HCT116 (cell line): ENCODE measurements at regions not wholly inside any gene's neighbourhood (a gene's known extent, or its start where the extent isn't known, plus 50 kb on each side); places are given as distances from the start of the nearest gene placed in this dataset.

Source experiments
- ATAC-seq: fragments of 200-7000 bp; cut with Tn5 transposase; 2 replicates; pipeline ENCODE4 v1.9.1; 2020; ENCODE audit warnings: mild to moderate bottlenecking, moderate library complexity
- BruUV-seq: library from RNA; stranded (reverse); fragments of 400-500 nt; replicated peaks from 2 replicates; lab custom pipeline; 2021; lab: Mats Ljungman, UMichigan
- CTCF ChIA-PET: fragments of 300-600 bp; sonication (Branson Sonifier 250); formaldehyde crosslinking; loops from one replicate; lab custom pipeline; 2021; ENCODE audit warnings: antibody characterized with exemption; lab: Charles Lee
- POLR2A ChIA-PET: fragments of 300-600, 350-600 bp; sonication (Branson Sonifier 250); formaldehyde crosslinking; loops from one replicate; lab custom pipeline; 2021; ENCODE audit warnings: antibody characterized with exemption; lab: Charles Lee
- RAD21 ChIA-PET, 2 experiments: fragments of 300-600 bp; sonication (Branson Sonifier 250); formaldehyde crosslinking; loops; one replicate each; lab custom pipeline; 2023; ENCODE audit warnings: low total read pairs in 2 of 2; ENCODE audit not compliant: uncharacterized antibody in 2 of 2, unreplicated experiment in 2 of 2, low non-redundant PET in 1 of 2; lab: Charles Lee
- DNase-seq: peaks from one replicate; pipeline ENCODE4 v3.0.0-alpha.2; 2010; ENCODE audit warnings: low read depth, low spot score
- H2AFZ ChIP-seq: fragments of 200-600 bp; shearing (Covaris generic), sonication (generic); 2 replicates; pipeline ENCODE4 v1.6.1; 2017; ENCODE audit warnings: low read depth, mixed run types, mixed read lengths, antibody characterized with exemption, low read length; ENCODE audit not compliant: poor library complexity, severe bottlenecking
- H3K27ac ChIP-seq: 2 replicates; pipeline ENCODE4 v1.5.1; 2012; ENCODE audit warnings: low read depth, low read length
- H3K27me3 ChIP-seq: fragments of 200-600 bp; sonication (generic); 2 replicates; pipeline ENCODE4 v1.6.1; 2016; ENCODE audit warnings: mixed run types, low read length, mixed read lengths; ENCODE audit not compliant: insufficient read depth
- H3K36me3 ChIP-seq, 2 experiments: fragments of 200-500 bp in 1 of 2; fragments of 200-600 bp in 1 of 2; sonication (Bioruptor generic) in 1 of 2; sonication (generic) in 1 of 2; 2 replicates each; pipeline versions ENCODE4 v1.5.1 to v1.6.1; 2014 to 2016; ENCODE audit warnings: low read length in 2 of 2, inconsistent platforms in 1 of 2, mixed read lengths in 1 of 2, mixed run types in 1 of 2; ENCODE audit not compliant: insufficient read depth in 2 of 2, control insufficient read depth in 1 of 2
- H3K4me1 ChIP-seq, 2 experiments: fragments of 200-600 bp in 1 of 2; sonication (generic) in 1 of 2; 2 replicates each; pipeline versions ENCODE4 v1.5.1 to v1.6.1; 2012 to 2017; ENCODE audit warnings: low read length in 2 of 2, inconsistent platforms in 1 of 2, mild to moderate bottlenecking in 1 of 2, mixed read lengths in 1 of 2, mixed run types in 1 of 2, moderate library complexity in 1 of 2; ENCODE audit not compliant: insufficient read depth in 2 of 2, control insufficient read depth in 1 of 2
- H3K4me2 ChIP-seq: fragments of 200-600 bp; sonication (generic); 2 replicates; pipeline ENCODE4 v1.6.1; 2017; ENCODE audit warnings: mixed run types, low read length, mixed read lengths
- H3K4me3 ChIP-seq, 2 experiments: fragments of 200-600 bp in 1 of 2; sonication (generic) in 1 of 2; replicated peaks in 1 of 2; 2 replicates each; pipeline ENCODE4 v1.5.1; 2011 to 2016; ENCODE audit warnings: low read length in 2 of 2, control low read depth in 1 of 2, low read depth in 1 of 2, mild to moderate bottlenecking in 1 of 2, mixed read lengths in 1 of 2, mixed run types in 1 of 2
- H3K79me2 ChIP-seq: fragments of 200-600 bp; sonication (generic); 2 replicates; pipeline ENCODE4 v1.6.1; 2017; ENCODE audit warnings: mild to moderate bottlenecking, mixed run types, low read length, moderate library complexity, mixed read lengths; ENCODE audit not compliant: insufficient read depth
- H3K9ac ChIP-seq: fragments of 200-600 bp; sonication (generic); 2 replicates; pipeline ENCODE4 v1.6.1; 2016; ENCODE audit warnings: low read length, mixed read lengths
- H3K9me2 ChIP-seq: fragments of 200-600 bp; sonication (generic), shearing (Covaris generic); 2 replicates; pipeline ENCODE4 v1.6.1; 2017; ENCODE audit warnings: mixed run types, mild to moderate bottlenecking, moderate library complexity; ENCODE audit not compliant: insufficient read depth
- H3K9me3 ChIP-seq, 2 experiments: fragments of 200-500 bp in 1 of 2; fragments of 200-600 bp in 1 of 2; sonication (Bioruptor generic) in 1 of 2; sonication (generic) in 1 of 2; 2 replicates each; pipeline ENCODE4 v1.6.1; 2014 to 2017; ENCODE audit warnings: low read length in 2 of 2, mixed read lengths in 2 of 2, inconsistent platforms in 1 of 2, low read depth in 1 of 2, mild to moderate bottlenecking in 1 of 2, mixed run types in 1 of 2, moderate library complexity in 1 of 2; ENCODE audit not compliant: control insufficient read depth in 1 of 2, insufficient read depth in 1 of 2
- H4K20me1 ChIP-seq: fragments of 200-600 bp; sonication (generic), shearing (Covaris generic); 2 replicates; pipeline ENCODE4 v1.6.1; 2017; ENCODE audit warnings: mixed run types, mild to moderate bottlenecking, moderate library complexity; ENCODE audit not compliant: insufficient read depth
- ATF3 ChIP-seq: IDR thresholded peaks from 2 replicates; pipeline ENCODE4 v1.6.1; 2012
- EGR1 ChIP-seq: IDR thresholded peaks from 2 replicates; pipeline ENCODE4 v1.6.1; 2012; ENCODE audit warnings: low read depth
- ELF1 ChIP-seq: IDR thresholded peaks from 2 replicates; pipeline ENCODE4 v1.6.1; 2012; ENCODE audit warnings: low read depth, borderline replicate concordance
- EZH2 ChIP-seq: fragments of 200-600 bp; sonication (generic); IDR thresholded peaks from 2 replicates; pipeline ENCODE4 v1.6.1; 2017; ENCODE audit warnings: antibody characterized with exemption, mixed run types
- JUND ChIP-seq: IDR thresholded peaks from 2 replicates; pipeline ENCODE4 v1.6.1; 2012
- MAX ChIP-seq: IDR thresholded peaks from 2 replicates; pipeline ENCODE4 v1.6.1; 2012
- POLR2AphosphoS5 ChIP-seq: IDR thresholded peaks from 2 replicates; pipeline ENCODE4 v1.6.1; 2011; ENCODE audit warnings: mild to moderate bottlenecking, low read depth, low read length, moderate library complexity
- REST ChIP-seq: IDR thresholded peaks from 2 replicates; pipeline ENCODE4 v1.6.1; 2012; ENCODE audit warnings: low read depth
- SIN3A ChIP-seq: IDR thresholded peaks from 2 replicates; pipeline ENCODE4 v1.6.1; 2012; ENCODE audit warnings: low read depth
- SP1 ChIP-seq: IDR thresholded peaks from 2 replicates; pipeline ENCODE4 v1.6.1; 2012; ENCODE audit warnings: low read depth
- SRF ChIP-seq: IDR thresholded peaks from 2 replicates; pipeline ENCODE4 v1.6.1; 2012; ENCODE audit warnings: low read depth
- TCF7L2 ChIP-seq: IDR thresholded peaks from 2 replicates; pipeline ENCODE4 v1.7.0; 2011; ENCODE audit warnings: borderline replicate concordance, inconsistent platforms; ENCODE audit not compliant: insufficient read depth, insufficient read length; ENCODE audit errors: extremely low read depth
- YY1 ChIP-seq: IDR thresholded peaks from 2 replicates; pipeline ENCODE4 v1.6.1; 2011; ENCODE audit warnings: low read length, low read depth, moderate library complexity, mild to moderate bottlenecking; ENCODE audit not compliant: insufficient replicate concordance; ENCODE audit errors: extremely low read depth
- ZBTB33 ChIP-seq: IDR thresholded peaks from 2 replicates; pipeline ENCODE4 v1.6.1; 2011; ENCODE audit warnings: mild to moderate bottlenecking, low read length, moderate library complexity; ENCODE audit not compliant: insufficient replicate concordance; ENCODE audit errors: extremely low read depth
- ZFX ChIP-seq: fragments of 450-650 bp; IDR thresholded peaks from 2 replicates; pipeline ENCODE4 v1.6.1; 2017
- ZNF274 ChIP-seq: fragments of 200-500 bp; sonication (Bioruptor generic); IDR thresholded peaks from 2 replicates; pipeline ENCODE4 v1.6.1; 2014; ENCODE audit warnings: mild to moderate bottlenecking, low read depth, low read length, inconsistent platforms
- intact Hi-C: fragments of 100-400 bp; cut with micrococcal nuclease; formaldehyde crosslinking; loops from 2 replicates; pipeline ENCODE4 v1.10.0; 2022

- no peak for TF ChIP-seq ZBTB33
- no peak for TF ChIP-seq EGR1
- TF ChIP-seq MAX, result no peak
- TF ChIP-seq YY1, result no peak
- no peak for TF ChIP-seq ZFX
- no peak for TF ChIP-seq ELF1
- TF ChIP-seq SRF, result no peak
- TF ChIP-seq JUND, result no peak
- TF ChIP-seq, all 23 proteins: peak for 0
Measured at GRCh38 chr19:28981518-28981917, 231.4 kb downstream of the UQCRFS1 start (continued).

- ChIA-PET CTCF (no interaction called here), RAD21 (no interaction called here), POLR2A (no interaction called here)
- peaks cover 2 to 13% of the 10 kb centered on the region in 2 experiments; a peak in 2 of 4 replicates for H3K9me3 ChIP-seq
- no peaks in the 10 kb centered on the region for H4K20me1 ChIP-seq
- no peak overlapping the region for H3K4me2 ChIP-seq
- H3K4me1 ChIP-seq, result no peaks in the 10 kb centered on the region
- DNase-seq, result no peak
- H2AFZ ChIP-seq, result no peak overlapping the region
- no peak overlapping the region for H3K27ac ChIP-seq
- no peaks in the 10 kb centered on the region for H3K79me2 ChIP-seq
- H3K9me2 ChIP-seq, result no peaks in the 10 kb centered on the region
- no peak overlapping the region for H3K9ac ChIP-seq
- H3K27me3 ChIP-seq, result no peaks in the 10 kb centered on the region
- intact Hi-C loops, result no loop called here
- no peak for ATAC-seq
- no peaks in the 10 kb centered on the region for H3K36me3 ChIP-seq
- H3K4me3 ChIP-seq, result no peak overlapping the region
- no TSS peak for BruUV-seq
- TF ChIP-seq ZNF274 (no peak), YY1 (no peak), TCF7L2 (no peak), SP1 (no peak), JUND (no peak), POLR2AphosphoS5 (no peak), ZBTB33 (no peak), EZH2 (no peak), ATF3 (no peak), SIN3A (no peak), MAX (no peak), EGR1 (no peak), REST (no peak)
Measured at GRCh38 chr19:28980236-28980868, 232.6 kb downstream of the UQCRFS1 start.
